Heart right ventricle (tissue), 16 donors: ENCODE measurements at regions not wholly inside any gene's neighbourhood (a gene's known extent, or its start where the extent isn't known, plus 50 kb on each side); places are given as distances from the start of the nearest gene placed in this dataset.

ENCODE experiments used
- ATAC-seq, 8 donors: fragments of 200-7000 bp; cut with Tn5 transposase; one replicate each; pipeline ENCODE4 v1.9.1; 2020; ENCODE audit warnings: mild to moderate bottlenecking in 8 of 8, moderate library complexity in 8 of 8, moderate number of reproducible peaks in 1 of 8
- DNase-seq, 2 donors: peaks; one replicate each; pipeline ENCODE4 v3.0.0-alpha.2; 2020
- H3K27ac ChIP-seq, 10 donors: fragments of 200-600 bp; sonication (generic) in 2 of 10; one replicate each; pipeline versions ENCODE4 v1.5.0 to v1.8.0; 2020 to 2022; ENCODE audit warnings: mild to moderate bottlenecking in 3 of 10
- H3K27me3 ChIP-seq, 7 donors: fragments of 200-600 bp; one replicate each; pipeline ENCODE4 v1.8.0; 2021 to 2022; ENCODE audit warnings: mild to moderate bottlenecking in 2 of 7
- H3K36me3 ChIP-seq, 9 donors: fragments of 200-600 bp; sonication (generic) in 1 of 9; one replicate each; pipeline versions ENCODE4 v1.5.0 to v1.8.0; 2020 to 2022; ENCODE audit warnings: mild to moderate bottlenecking in 2 of 9
- H3K4me1 ChIP-seq, 9 donors: fragments of 200-600 bp; sonication (generic) in 1 of 9; one replicate each; pipeline versions ENCODE4 v1.5.0 to v1.8.0; 2020 to 2022; ENCODE audit warnings: mild to moderate bottlenecking in 4 of 9
- H3K4me3 ChIP-seq, 10 donors: fragments of 200-600 bp; sonication (generic) in 2 of 10; one replicate each; pipeline versions ENCODE4 v1.5.0 to v1.8.0; 2020 to 2022; ENCODE audit warnings: mild to moderate bottlenecking in 7 of 10, moderate library complexity in 2 of 10
- H3K9me3 ChIP-seq, 11 donors: fragments of 200-600 bp in 10 of 11; sonication (generic) in 2 of 11; one replicate each; pipeline versions ENCODE4 v1.5.0 to v1.8.0; 2013 to 2022; ENCODE audit warnings: mild to moderate bottlenecking in 2 of 11, control low read depth in 1 of 11, moderate library complexity in 1 of 11
- CTCF ChIP-seq, 9 donors: fragments of 200-600 bp; sonication (generic) in 2 of 9; IDR thresholded peaks; one replicate each; pipeline versions ENCODE4 v1.5.0 to v1.8.0; 2021 to 2022; ENCODE audit warnings: antibody characterized with exemption in 9 of 9, mild to moderate bottlenecking in 5 of 9, moderate library complexity in 1 of 9
- WGBS, 2 donors: extraction: QIAGEN DNeasy Blood & Tissue Kit; methylation state at CpG; one replicate each; pipeline ENCODE4 v1.1.7; 2013; ENCODE audit warnings: inconsistent platforms in 1 of 2; 5-methylcytosine and 5-hydroxymethylcytosine counted together
- intact Hi-C, 10 donors: fragments of 100-400 bp; cut with DNase I; formaldehyde crosslinking; loops; one replicate each; pipeline versions ENCODE4 v1.11.1 to v1.14.2; 2022
- donor health status: Arrhythmogenic right ventricular cardiomyopathy.
- donor health status: ischemic (EF 13 %, LVEDD 7.1; RV severe dilation, severe dysfunction).
- donor health status: healthy with polysubstance abuse.
- donor health status: DM: no; HTN: yes; CAD: no.
- donor health status: DM: no; HTN: no; CAD: no.
- donor health status: ischemic (EF 25% LVEDD 6.9; RV normal size, moderate dysfunction).
- donor health status: ischemic (EF 25% LVEDD 5.7; RV mildly dilated, moderate dysfunction).
- donor health status: healthy.
- donor health status: DM: yes; HTN: yes; CAD: no.
- donor health status: Ischemic cardiomyopathy.
- donor health status: ischemic (EF 35%, LVEDD 5.7; RV mildly dilated, moderate dysfunction).
- donor health status: nonischemic (EF 11% LVEDD 7.7; RV severe dilation, severe dysfunction).
- donor health status: DM: yes; HTN: yes; CAD: no.
- donor health status: PGD.
- donor health status: ischemic (EF 29% LVEDD 5.4; RV normal size, mild dysfunction).
- donor health status: nonischemic (EF 23%, LVEDD 6.1; RV moderate dilation, normal function).

DNA sequence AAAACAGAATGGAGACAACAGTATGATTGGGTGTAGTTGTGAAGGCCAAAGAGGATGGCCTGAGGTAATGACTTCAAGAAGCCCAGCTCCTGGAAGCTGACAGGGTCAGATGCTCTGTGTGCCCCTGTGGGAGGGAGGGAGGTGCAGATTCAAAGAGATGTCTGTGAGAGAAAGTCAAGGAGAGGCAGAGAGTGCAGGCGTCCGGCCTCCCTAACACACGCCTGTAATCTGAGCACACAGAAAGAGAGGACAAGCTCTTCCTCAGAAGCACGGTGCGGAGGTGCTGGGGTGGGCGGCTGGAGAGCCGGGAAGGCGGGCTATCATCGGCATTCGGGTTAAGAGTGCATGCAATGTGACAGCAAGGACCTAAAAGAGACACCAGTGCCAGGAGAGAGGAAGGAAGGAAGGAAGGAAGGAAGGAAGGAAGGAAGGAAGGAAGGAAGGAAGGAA lies 238.2 kb upstream of the HES1 start:
- Histone ChIP-seq H3K27ac (peak overlapping the region in 2 of 10 donors; percentile 17 to 25), H3K36me3 (no peaks in the 10 kb centered on the region), H3K4me1 (peaks cover 0 to 28% (median 11%) of the 10 kb centered on the region in 9 donors), H3K9me3 (peaks cover 0 to 8% (median 0%) of the 10 kb centered on the region in 11 donors), H3K27me3 (no peaks in the 10 kb centered on the region), H3K4me3 (no peak overlapping the region)
- DNase-seq (no peak), ATAC-seq (peak in 3 of 8 donors; percentile 6 to 19 (median 13))
- 70 to 73% methylated on average over 10 of the region's 10 CpGs for WGBS, 2 donors
- intact Hi-C loops: no loop called here
- no peak for TF ChIP-seq CTCF (IDR thresholded peaks at IDR 0.05)

DNA sequence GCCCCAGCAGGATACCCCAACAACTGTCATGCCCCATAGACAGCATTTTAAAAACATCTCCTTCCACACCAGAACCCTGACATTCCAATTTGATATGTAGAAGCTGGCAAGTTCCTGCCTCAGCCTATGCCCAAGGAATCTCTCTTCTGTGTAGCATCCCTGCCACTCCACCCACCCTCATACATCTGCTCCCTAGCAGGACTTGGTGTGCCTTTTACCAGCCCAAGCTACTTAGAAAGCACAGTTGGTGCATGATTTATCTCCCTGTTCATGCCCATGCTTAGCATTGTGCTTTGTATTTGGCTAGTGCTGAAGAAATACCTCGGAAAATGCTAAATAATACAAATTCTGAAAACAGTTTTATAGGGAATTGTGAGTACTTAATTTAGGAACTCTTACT lies 236.9 kb upstream of the HES1 start:
- intact Hi-C loops: no loop called here
- Histone ChIP-seq H3K4me1 (peaks cover 0 to 23% (median 11%) of the 10 kb centered on the region in 9 donors), H3K36me3 (no peaks in the 10 kb centered on the region), H3K4me3 (no peak overlapping the region), H3K27me3 (peaks cover 0 to 7% (median 0%) of the 10 kb centered on the region in 7 donors), H3K9me3 (peaks cover 0 to 8% (median 0%) of the 10 kb centered on the region in 11 donors), H3K27ac (no peak overlapping the region)
- DNase-seq (no peak), ATAC-seq (no peak)
- 90 to 95% methylated on average over 1 of the region's 1 CpG for WGBS, 2 donors
- TF ChIP-seq CTCF (IDR thresholded peaks at IDR 0.05): no peak

- no peaks in the 10 kb centered on the region for H3K36me3 ChIP-seq
- DNase-seq (no peak), ATAC-seq (no peak)
- H3K27me3 ChIP-seq: peaks cover 0 to 8% (median 0%) of the 10 kb centered on the region in 7 donors
- H3K4me3 ChIP-seq: no peak overlapping the region
- H3K4me1 ChIP-seq: peaks cover 0 to 12% (median 0%) of the 10 kb centered on the region in 9 donors
- WGBS, 2 donors: 95 to 98% methylated on average over 1 of the region's 1 CpG
- H3K9me3 ChIP-seq: peaks cover 0 to 8% (median 0%) of the 10 kb centered on the region in 11 donors
- no peak overlapping the region for H3K27ac ChIP-seq
- TF ChIP-seq CTCF (IDR thresholded peaks at IDR 0.05): no peak
- intact Hi-C loops: no loop called here
Observed at GRCh38 chr3:193901007-193901406, 234.9 kb upstream of the HES1 start.

GRCh38 chr3:193902607-193903511 lies 233.1 kb upstream of the HES1 start:
- H3K36me3 ChIP-seq: no peaks in the 10 kb centered on the region
- H3K27ac ChIP-seq: no peak overlapping the region
- no peaks in the 10 kb centered on the region for H3K4me1 ChIP-seq
- peaks cover 0 to 8% (median 0%) of the 10 kb centered on the region in 7 donors for H3K27me3 ChIP-seq
- H3K9me3 ChIP-seq: peaks cover 0 to 13% (median 0%) of the 10 kb centered on the region in 11 donors
- intact Hi-C loops: no loop called here
- ATAC-seq: peak in 4 of 8 donors; percentile 44 to 59 (median 58)
- H3K4me3 ChIP-seq: no peak overlapping the region
- no peak for DNase-seq
- TF ChIP-seq CTCF (IDR thresholded peaks at IDR 0.05): no peak
- WGBS, 2 donors: 76 to 82% methylated on average over 14 of the region's 14 CpGs
